K562 (cell line): ENCODE measurements at regions not wholly inside any gene's neighbourhood (a gene's known extent, or its start where the extent isn't known, plus 50 kb on each side); places are given as distances from the start of the nearest gene placed in this dataset.

Experiments
- CBFA2T2 ChIP-seq: fragments of 450-650 bp; conservative IDR thresholded peaks from 2 replicates; pipeline ENCODE4 v1.6.1; 2017; ENCODE audit warnings: mild to moderate bottlenecking
- MEF2A ChIP-seq: IDR thresholded peaks from 2 replicates; pipeline ENCODE4 v1.6.1; 2011; ENCODE audit warnings: low read depth, mild to moderate bottlenecking, low read length, moderate library complexity; ENCODE audit not compliant: control insufficient read depth
- PCBP2 ChIP-seq: fragments of 200-400 bp; formaldehyde crosslinking; IDR thresholded peaks from 2 replicates; pipeline ENCODE4 v1.6.1; 2018; ENCODE audit warnings: low read length, low read depth, mild to moderate bottlenecking, moderate library complexity; ENCODE audit not compliant: poor library complexity, severe bottlenecking
- POLR2A ChIP-seq: fragments of 450-650 bp; conservative IDR thresholded peaks from 2 replicates; pipeline ENCODE4 v1.6.1; 2016
- TAF1 ChIP-seq: IDR thresholded peaks from 2 replicates; pipeline ENCODE4 v1.6.1; 2011; ENCODE audit warnings: mild to moderate bottlenecking, low read length, moderate library complexity; ENCODE audit not compliant: insufficient read depth, control insufficient read depth, severe bottlenecking; ENCODE audit errors: extremely low read depth
- TAF9B ChIP-seq: fragments of 450-650 bp; IDR thresholded peaks from 2 replicates; pipeline ENCODE4 v1.6.1; 2018; ENCODE audit warnings: mild to moderate bottlenecking; ENCODE audit not compliant: partially characterized antibody
- TF ChIP-seq, protein P1 (sequence below), 2 experiments: fragments of 450-650 bp in 1 of 2; sonication (generic) in 1 of 2; formaldehyde crosslinking in 1 of 2; IDR thresholded peaks in 1 of 2; conservative IDR thresholded peaks in 1 of 2; 2 replicates each; pipeline versions ENCODE4 v1.6.1 to v1.8.1; 2016 to 2023; ENCODE audit warnings: mild to moderate bottlenecking in 2 of 2, moderate library complexity in 2 of 2, inconsistent platforms in 1 of 2, missing genetic modification reagents in 1 of 2
- TF ChIP-seq, protein P2 (sequence below): fragments of 250-450 bp; sonication (Bioruptor Pico); IDR thresholded peaks from 2 replicates; pipeline ENCODE4 v1.6.1; 2021; ENCODE audit warnings: mild to moderate bottlenecking
- TF ChIP-seq, protein P3 (sequence below): sonication (generic); formaldehyde crosslinking; IDR thresholded peaks from 2 replicates; pipeline ENCODE4 v1.8.0; 2023; ENCODE audit warnings: missing genetic modification reagents, mild to moderate bottlenecking, borderline replicate concordance
- TF ChIP-seq, protein P4 (sequence below), 3 experiments: IDR thresholded peaks in 2 of 3; conservative IDR thresholded peaks in 1 of 3; 2 replicates each; pipeline ENCODE4 v1.5.1; 2011 to 2012; ENCODE audit warnings: low read length in 3 of 3, mild to moderate bottlenecking in 3 of 3, control low read depth in 2 of 3, improper control_type of control experiment in 1 of 3, inconsistent platforms in 1 of 3, low read depth in 1 of 3, mixed read lengths in 1 of 3, moderate library complexity in 1 of 3; ENCODE audit not compliant: insufficient read depth in 2 of 3

DNA sequence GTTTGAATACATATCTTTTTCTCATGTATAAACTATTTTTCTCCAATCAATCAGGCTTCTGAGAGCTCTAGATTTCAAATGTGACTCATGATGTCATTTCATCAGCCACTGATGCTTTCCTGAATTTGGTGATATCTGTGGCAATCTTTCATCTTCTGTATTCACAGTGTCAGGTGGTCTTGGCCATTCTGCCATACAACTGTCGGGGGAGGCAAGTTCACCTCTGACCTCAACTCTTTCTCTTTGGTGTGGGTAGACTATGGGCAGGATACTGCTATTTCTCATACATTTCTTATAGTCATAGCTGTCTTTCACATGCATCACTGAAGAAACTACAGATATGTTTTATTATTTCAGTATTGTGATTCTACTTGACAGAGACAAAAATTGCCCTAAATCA, 414.1 kb upstream of the MEF2C start:
- TF ChIP-seq MEF2A (no peak), TAF1 (no peak), CBFA2T2 (no peak), POLR2A (no peak), TAF9B (no peak), PCBP2 (no peak)
- TF ChIP-seq, protein P1, sequence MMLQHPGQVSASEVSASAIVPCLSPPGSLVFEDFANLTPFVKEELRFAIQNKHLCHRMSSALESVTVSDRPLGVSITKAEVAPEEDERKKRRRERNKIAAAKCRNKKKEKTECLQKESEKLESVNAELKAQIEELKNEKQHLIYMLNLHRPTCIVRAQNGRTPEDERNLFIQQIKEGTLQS (IDR thresholded peaks at IDR 0.05), result no peak
- TF ChIP-seq, protein P1 (CRISPR knock-in tag; conservative IDR thresholded peaks at IDR 0.05), result no peak
- TF ChIP-seq, protein P2, sequence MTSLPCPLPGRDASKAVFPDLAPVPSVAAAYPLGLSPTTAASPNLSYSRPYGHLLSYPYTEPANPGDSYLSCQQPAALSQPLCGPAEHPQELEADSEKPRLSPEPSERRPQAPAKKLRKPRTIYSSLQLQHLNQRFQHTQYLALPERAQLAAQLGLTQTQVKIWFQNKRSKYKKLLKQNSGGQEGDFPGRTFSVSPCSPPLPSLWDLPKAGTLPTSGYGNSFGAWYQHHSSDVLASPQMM (CRISPR knock-in tag), result no peak
- TF ChIP-seq, protein P3, sequence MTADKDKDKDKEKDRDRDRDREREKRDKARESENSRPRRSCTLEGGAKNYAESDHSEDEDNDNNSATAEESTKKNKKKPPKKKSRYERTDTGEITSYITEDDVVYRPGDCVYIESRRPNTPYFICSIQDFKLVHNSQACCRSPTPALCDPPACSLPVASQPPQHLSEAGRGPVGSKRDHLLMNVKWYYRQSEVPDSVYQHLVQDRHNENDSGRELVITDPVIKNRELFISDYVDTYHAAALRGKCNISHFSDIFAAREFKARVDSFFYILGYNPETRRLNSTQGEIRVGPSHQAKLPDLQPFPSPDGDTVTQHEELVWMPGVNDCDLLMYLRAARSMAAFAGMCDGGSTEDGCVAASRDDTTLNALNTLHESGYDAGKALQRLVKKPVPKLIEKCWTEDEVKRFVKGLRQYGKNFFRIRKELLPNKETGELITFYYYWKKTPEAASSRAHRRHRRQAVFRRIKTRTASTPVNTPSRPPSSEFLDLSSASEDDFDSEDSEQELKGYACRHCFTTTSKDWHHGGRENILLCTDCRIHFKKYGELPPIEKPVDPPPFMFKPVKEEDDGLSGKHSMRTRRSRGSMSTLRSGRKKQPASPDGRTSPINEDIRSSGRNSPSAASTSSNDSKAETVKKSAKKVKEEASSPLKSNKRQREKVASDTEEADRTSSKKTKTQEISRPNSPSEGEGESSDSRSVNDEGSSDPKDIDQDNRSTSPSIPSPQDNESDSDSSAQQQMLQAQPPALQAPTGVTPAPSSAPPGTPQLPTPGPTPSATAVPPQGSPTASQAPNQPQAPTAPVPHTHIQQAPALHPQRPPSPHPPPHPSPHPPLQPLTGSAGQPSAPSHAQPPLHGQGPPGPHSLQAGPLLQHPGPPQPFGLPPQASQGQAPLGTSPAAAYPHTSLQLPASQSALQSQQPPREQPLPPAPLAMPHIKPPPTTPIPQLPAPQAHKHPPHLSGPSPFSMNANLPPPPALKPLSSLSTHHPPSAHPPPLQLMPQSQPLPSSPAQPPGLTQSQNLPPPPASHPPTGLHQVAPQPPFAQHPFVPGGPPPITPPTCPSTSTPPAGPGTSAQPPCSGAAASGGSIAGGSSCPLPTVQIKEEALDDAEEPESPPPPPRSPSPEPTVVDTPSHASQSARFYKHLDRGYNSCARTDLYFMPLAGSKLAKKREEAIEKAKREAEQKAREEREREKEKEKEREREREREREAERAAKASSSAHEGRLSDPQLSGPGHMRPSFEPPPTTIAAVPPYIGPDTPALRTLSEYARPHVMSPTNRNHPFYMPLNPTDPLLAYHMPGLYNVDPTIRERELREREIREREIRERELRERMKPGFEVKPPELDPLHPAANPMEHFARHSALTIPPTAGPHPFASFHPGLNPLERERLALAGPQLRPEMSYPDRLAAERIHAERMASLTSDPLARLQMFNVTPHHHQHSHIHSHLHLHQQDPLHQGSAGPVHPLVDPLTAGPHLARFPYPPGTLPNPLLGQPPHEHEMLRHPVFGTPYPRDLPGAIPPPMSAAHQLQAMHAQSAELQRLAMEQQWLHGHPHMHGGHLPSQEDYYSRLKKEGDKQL, result no peak
- TF ChIP-seq, protein P4, sequence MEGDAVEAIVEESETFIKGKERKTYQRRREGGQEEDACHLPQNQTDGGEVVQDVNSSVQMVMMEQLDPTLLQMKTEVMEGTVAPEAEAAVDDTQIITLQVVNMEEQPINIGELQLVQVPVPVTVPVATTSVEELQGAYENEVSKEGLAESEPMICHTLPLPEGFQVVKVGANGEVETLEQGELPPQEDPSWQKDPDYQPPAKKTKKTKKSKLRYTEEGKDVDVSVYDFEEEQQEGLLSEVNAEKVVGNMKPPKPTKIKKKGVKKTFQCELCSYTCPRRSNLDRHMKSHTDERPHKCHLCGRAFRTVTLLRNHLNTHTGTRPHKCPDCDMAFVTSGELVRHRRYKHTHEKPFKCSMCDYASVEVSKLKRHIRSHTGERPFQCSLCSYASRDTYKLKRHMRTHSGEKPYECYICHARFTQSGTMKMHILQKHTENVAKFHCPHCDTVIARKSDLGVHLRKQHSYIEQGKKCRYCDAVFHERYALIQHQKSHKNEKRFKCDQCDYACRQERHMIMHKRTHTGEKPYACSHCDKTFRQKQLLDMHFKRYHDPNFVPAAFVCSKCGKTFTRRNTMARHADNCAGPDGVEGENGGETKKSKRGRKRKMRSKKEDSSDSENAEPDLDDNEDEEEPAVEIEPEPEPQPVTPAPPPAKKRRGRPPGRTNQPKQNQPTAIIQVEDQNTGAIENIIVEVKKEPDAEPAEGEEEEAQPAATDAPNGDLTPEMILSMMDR (IDR thresholded peaks at IDR 0.05 in 2 of 3, conservative IDR thresholded peaks at IDR 0.05 in 1 of 3; ENCODE audit: insufficient read depth in 2 of 3, low read depth in 1 of 3, low read length in 3 of 3), result no peak
